ENCODE measurements at regions not wholly inside any gene's neighbourhood (a gene's known extent, or its start where the extent isn't known, plus 50 kb on each side); places are given as distances from the start of the nearest gene placed in this dataset.

- TF ChIP-seq TCF12 (IDR thresholded peaks at IDR 0.05; ENCODE audit: low read depth): no peak
- TF ChIP-seq NFIC (IDR thresholded peaks at IDR 0.05): no peak
- TF ChIP-seq EP300 (IDR thresholded peaks at IDR 0.05; ENCODE audit: borderline replicate concordance): no peak
- no peak for TF ChIP-seq EGR1 (IDR thresholded peaks at IDR 0.05)
- no peak for TF ChIP-seq MAX (IDR thresholded peaks at IDR 0.05)
- no peak for TF ChIP-seq USF1 (IDR thresholded peaks at IDR 0.05)
- TF ChIP-seq RAD21 (IDR thresholded peaks at IDR 0.05; ENCODE audit: low read depth): no peak
- no peak for TF ChIP-seq CREB1 (IDR thresholded peaks at IDR 0.05; ENCODE audit: low read depth)
- TF ChIP-seq TEAD4 (IDR thresholded peaks at IDR 0.05): no peak
- TF ChIP-seq TAF1 (IDR thresholded peaks at IDR 0.05; ENCODE audit: low read depth): no peak
- TF ChIP-seq CEBPB (IDR thresholded peaks at IDR 0.05): no peak
- no peak for TF ChIP-seq ZBTB7A (IDR thresholded peaks at IDR 0.05; ENCODE audit: low read depth)
These were observed 891.7 kb upstream of the SLC10A2 start for GRCh38 chr13:103957939-103958338.

GRCh38 chr13:103953859-103954258 is 887.6 kb upstream of the SLC10A2 start:
- no peak for TF ChIP-seq CREB1 (IDR thresholded peaks at IDR 0.05; ENCODE audit: low read depth)

- no peak for TF ChIP-seq USF1 (IDR thresholded peaks at IDR 0.05)
- no peak for TF ChIP-seq TAF1 (IDR thresholded peaks at IDR 0.05; ENCODE audit: low read depth)
- TF ChIP-seq RAD21 (IDR thresholded peaks at IDR 0.05; ENCODE audit: low read depth): no peak
- TF ChIP-seq EP300 (IDR thresholded peaks at IDR 0.05; ENCODE audit: borderline replicate concordance): no peak
- TF ChIP-seq EGR1 (IDR thresholded peaks at IDR 0.05): no peak
- no peak for TF ChIP-seq CREB1 (IDR thresholded peaks at IDR 0.05; ENCODE audit: low read depth)
- no peak for TF ChIP-seq CEBPB (IDR thresholded peaks at IDR 0.05)
- TF ChIP-seq TEAD4 (IDR thresholded peaks at IDR 0.05): no peak
- TF ChIP-seq ZBTB7A (IDR thresholded peaks at IDR 0.05; ENCODE audit: low read depth): no peak
- TF ChIP-seq YY1 (IDR thresholded peaks at IDR 0.05; ENCODE audit: low read depth): no peak
- no peak for TF ChIP-seq FOXM1 (IDR thresholded peaks at IDR 0.05; ENCODE audit: borderline replicate concordance, low read depth)
- no peak for TF ChIP-seq TCF12 (IDR thresholded peaks at IDR 0.05; ENCODE audit: low read depth)
These were observed 886.0 kb upstream of the SLC10A2 start for GRCh38 chr13:103952183-103952582.

GRCh38 chr13:103948426-103948825 is 882.2 kb upstream of the SLC10A2 start:
- TF ChIP-seq YY1 (IDR thresholded peaks at IDR 0.05; ENCODE audit: low read depth): no peak
- no peak for TF ChIP-seq TCF12 (IDR thresholded peaks at IDR 0.05; ENCODE audit: low read depth)
- no peak for TF ChIP-seq EGR1 (IDR thresholded peaks at IDR 0.05)
- TF ChIP-seq NFIC (IDR thresholded peaks at IDR 0.05): no peak
- no peak for TF ChIP-seq CREB1 (IDR thresholded peaks at IDR 0.05; ENCODE audit: low read depth)
- TF ChIP-seq FOXM1 (IDR thresholded peaks at IDR 0.05; ENCODE audit: borderline replicate concordance, low read depth): no peak
- no peak for TF ChIP-seq TAF1 (IDR thresholded peaks at IDR 0.05; ENCODE audit: low read depth)
- TF ChIP-seq EP300 (IDR thresholded peaks at IDR 0.05; ENCODE audit: borderline replicate concordance): no peak
- TF ChIP-seq RAD21 (IDR thresholded peaks at IDR 0.05; ENCODE audit: low read depth): no peak
- TF ChIP-seq MAX (IDR thresholded peaks at IDR 0.05): no peak
- TF ChIP-seq REST (IDR thresholded peaks at IDR 0.05; ENCODE audit: low read depth): no peak
- no peak for TF ChIP-seq CEBPB (IDR thresholded peaks at IDR 0.05)
- no peak for TF ChIP-seq TEAD4 (IDR thresholded peaks at IDR 0.05)
- no peak for TF ChIP-seq USF1 (IDR thresholded peaks at IDR 0.05)
- no peak for TF ChIP-seq ZBTB7A (IDR thresholded peaks at IDR 0.05; ENCODE audit: low read depth)

GRCh38 chr13:103945836-103946235 is 879.6 kb upstream of the SLC10A2 start:
- TF ChIP-seq MAX (IDR thresholded peaks at IDR 0.05) (no peak), FOXM1 (IDR thresholded peaks at IDR 0.05; ENCODE audit: borderline replicate concordance, low read depth) (no peak), EP300 (IDR thresholded peaks at IDR 0.05; ENCODE audit: borderline replicate concordance) (no peak), REST (IDR thresholded peaks at IDR 0.05; ENCODE audit: low read depth) (no peak)
